AG04450 (cell line): ENCODE measurements at regions not wholly inside any gene's neighbourhood (a gene's known extent, or its start where the extent isn't known, plus 50 kb on each side); places are given as distances from the start of the nearest gene placed in this dataset.

ENCODE experiments used
- CTCF ChIA-PET: fragments of 300-600, 350-600 bp; formaldehyde crosslinking; extraction: SDS; loops from one replicate; lab custom pipeline; 2022; ENCODE audit warnings: antibody characterized with exemption, inconsistent platforms; lab: Charles Lee
- POLR2A ChIA-PET: fragments of 350-600 bp; formaldehyde crosslinking; extraction: SDS; loops from one replicate; lab custom pipeline; 2021; ENCODE audit warnings: antibody characterized with exemption, inconsistent platforms; lab: Yijun Ruan, JAX
- DNase-seq: peaks from one replicate; pipeline ENCODE4 v3.0.0-alpha.2; 2011; ENCODE audit warnings: low read depth, low spot score
- H3K27ac ChIP-seq: one replicate; pipeline ENCODE4 v1.5.1; 2012; ENCODE audit warnings: low read depth, low read length, control low read depth
- H3K27me3 ChIP-seq: one replicate; pipeline ENCODE4 v1.6.0; 2012; ENCODE audit warnings: low read length; ENCODE audit not compliant: control insufficient read depth, insufficient read depth
- H3K4me3 ChIP-seq: 2 replicates; pipeline ENCODE4 v1.5.1; 2011; ENCODE audit warnings: mild to moderate bottlenecking, low read depth, low read length, control low read depth
- H3K9me3 ChIP-seq: 2 replicates; pipeline ENCODE4 v1.5.1; 2012; ENCODE audit warnings: low read length; ENCODE audit not compliant: control insufficient read depth, insufficient read depth
- CTCF ChIP-seq: IDR thresholded peaks from 2 replicates; pipeline ENCODE4 v1.5.1; 2011; ENCODE audit warnings: low read depth, low read length, control low read depth, inconsistent platforms

- CTCF ChIA-PET: no interaction called here
Observed at GRCh38 chr10:47150581-47150980, 149.4 kb upstream of the GDF10 start.

GRCh38 chr10:47151920-47152319 is 148.1 kb upstream of the GDF10 start:
- no peak for DNase-seq
- ChIA-PET CTCF (interaction anchor here (1.5 to 2.0 kb wide), 2 partner anchors 9 to 16 kb away, joined by 4 to 5 read pairs; no protein-coding TSS in a partner anchor), POLR2A (no interaction called here)
- Histone ChIP-seq H3K27me3 (no peaks in the 10 kb centered on the region), H3K27ac (no peak overlapping the region), H3K4me3 (no peak overlapping the region), H3K9me3 (peaks cover 8% of the 10 kb centered on the region)
- no peak for TF ChIP-seq CTCF

More at GRCh38 chr10:47150581-47150980, 149.4 kb upstream of the GDF10 start:
- H3K9me3 ChIP-seq: peaks cover 8% of the 10 kb centered on the region
- no peak for DNase-seq
- TF ChIP-seq CTCF: no peak
- POLR2A ChIA-PET: no interaction called here
- no peaks in the 10 kb centered on the region for H3K27me3 ChIP-seq
- H3K4me3 ChIP-seq: no peak overlapping the region
- no peak overlapping the region for H3K27ac ChIP-seq

- DNase-seq: no peak
- Histone ChIP-seq H3K27ac (no peak overlapping the region), H3K4me3 (no peak overlapping the region), H3K27me3 (no peaks in the 10 kb centered on the region), H3K9me3 (peaks cover 8% of the 10 kb centered on the region)
- POLR2A ChIA-PET: no interaction called here
- TF ChIP-seq CTCF: peak; percentile 42; the same call in 1 of the 2 replicates
- CTCF ChIA-PET: interaction anchor here (0.6 to 2.0 kb wide), 3 partner anchors 8 to 52 kb away, joined by 4 to 5 read pairs (median 4); no protein-coding TSS in a partner anchor
Observed at GRCh38 chr10:47152861-47153349, 147.1 kb upstream of the GDF10 start.

DNA sequence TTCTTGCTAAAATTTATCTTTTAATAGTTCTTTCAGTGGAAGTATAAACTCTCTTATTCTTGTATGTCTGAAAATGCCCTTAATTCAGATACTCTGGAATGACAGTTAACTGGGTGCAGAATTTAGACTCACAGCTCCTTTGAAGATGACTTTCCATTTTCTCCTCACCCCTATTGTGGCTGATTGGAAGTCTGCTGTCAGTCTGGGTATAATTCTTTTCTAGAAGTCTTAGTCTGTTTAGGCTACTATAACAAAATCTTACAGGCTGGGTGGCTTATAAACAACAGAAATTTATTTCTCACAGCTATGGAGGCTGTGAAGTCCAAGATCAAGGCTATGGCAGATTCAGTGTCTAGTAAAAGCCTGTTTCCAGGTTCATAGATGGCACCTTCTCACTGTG is 145.2 kb upstream of the GDF10 start:
- Histone ChIP-seq H3K27me3 (no peaks in the 10 kb centered on the region), H3K9me3 (peaks cover 8% of the 10 kb centered on the region), H3K27ac (no peak overlapping the region), H3K4me3 (no peak overlapping the region)
- ChIA-PET POLR2A (no interaction called here), CTCF (no interaction called here)
- DNase-seq: no peak
- TF ChIP-seq CTCF: no peak

DNA sequence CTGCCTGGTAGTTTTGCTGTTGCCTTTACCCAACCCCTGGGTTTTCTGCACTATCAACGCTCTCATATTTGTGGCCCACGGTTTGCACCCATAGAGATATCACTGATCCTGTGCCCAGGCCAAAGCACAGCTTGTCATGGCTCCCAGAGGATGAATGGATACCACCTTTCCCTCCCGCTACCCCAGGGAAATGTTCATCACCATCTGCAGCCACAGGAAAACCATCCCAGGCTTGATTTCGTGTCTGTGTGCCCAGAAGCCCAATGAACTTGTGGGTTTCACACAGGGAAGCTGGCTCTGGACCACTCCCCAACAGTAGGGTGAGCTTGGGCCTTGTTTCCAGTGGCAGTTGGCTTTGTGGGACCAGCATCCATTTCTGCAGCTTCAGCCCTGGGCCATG is 143.1 kb upstream of the GDF10 start:
- no peak for DNase-seq
- POLR2A ChIA-PET: no interaction called here
- Histone ChIP-seq H3K4me3 (no peak overlapping the region), H3K27ac (no peak overlapping the region), H3K9me3 (peaks cover 8% of the 10 kb centered on the region), H3K27me3 (no peaks in the 10 kb centered on the region)
- CTCF ChIA-PET: no interaction called here
- TF ChIP-seq CTCF: no peak
